HUES48 (cell line): ENCODE measurements at regions not wholly inside any gene's neighbourhood (a gene's known extent, or its start where the extent isn't known, plus 50 kb on each side); places are given as distances from the start of the nearest gene placed in this dataset.
"Not testable (repeated sequence)": the region's sequence is repeated elsewhere in the genome, so short reads cannot be mapped to it uniquely, and the experiment has no call there.

ENCODE experiments used
- H3K27ac ChIP-seq: one replicate; pipeline ENCODE4 v1.7.0; 2013; ENCODE audit warnings: low read depth, low read length, inconsistent platforms
- H3K27me3 ChIP-seq: 2 replicates; pipeline ENCODE4 v1.6.1; 2013; ENCODE audit warnings: mild to moderate bottlenecking, low read length; ENCODE audit not compliant: control insufficient read depth, insufficient read depth
- H3K36me3 ChIP-seq: 2 replicates; pipeline ENCODE4 v1.6.1; 2013; ENCODE audit warnings: low read length; ENCODE audit not compliant: control insufficient read depth, insufficient read depth
- H3K4me1 ChIP-seq: 2 replicates; pipeline ENCODE4 v1.6.1; 2013; ENCODE audit warnings: mild to moderate bottlenecking, low read length; ENCODE audit not compliant: control insufficient read depth, insufficient read depth
- H3K4me3 ChIP-seq: 2 replicates; pipeline ENCODE4 v1.5.1; 2013; ENCODE audit warnings: mild to moderate bottlenecking, low read depth, low read length
- H3K9ac ChIP-seq: 2 replicates; pipeline ENCODE4 v1.6.1; 2013; ENCODE audit warnings: mild to moderate bottlenecking, low read depth, low read length, moderate library complexity
- H3K9me3 ChIP-seq: 2 replicates; pipeline ENCODE4 v1.6.1; 2013; ENCODE audit warnings: low read length; ENCODE audit not compliant: control insufficient read depth, insufficient read depth

DNA sequence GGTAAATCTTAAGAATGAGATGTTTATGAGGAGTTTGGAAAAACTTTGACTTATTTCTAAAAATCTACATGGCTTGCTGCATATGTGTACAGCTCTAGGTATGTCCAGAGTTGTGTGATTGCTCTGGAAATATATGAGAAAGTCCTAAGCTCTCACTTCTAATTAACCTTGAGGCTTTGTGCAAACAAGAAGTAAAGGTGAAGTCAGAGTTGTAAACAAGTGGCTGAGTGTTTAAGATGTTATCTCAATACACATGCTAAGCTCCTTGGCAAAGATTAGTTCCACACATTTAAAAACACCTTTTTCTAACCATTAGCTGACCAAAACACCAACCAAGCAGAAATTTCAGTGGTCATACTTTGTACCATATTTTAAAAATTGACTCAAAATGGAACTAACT lies 684.2 kb downstream of the HTR1B start:
- H3K27ac ChIP-seq, result no peak overlapping the region
- no peak overlapping the region for H3K9ac ChIP-seq
- H3K4me1 ChIP-seq, result no peaks in the 10 kb centered on the region
- H3K27me3 ChIP-seq, result no peaks in the 10 kb centered on the region
- H3K4me3 ChIP-seq, result no peak overlapping the region
- H3K36me3 ChIP-seq, result no peaks in the 10 kb centered on the region
- no peaks in the 10 kb centered on the region for H3K9me3 ChIP-seq

DNA sequence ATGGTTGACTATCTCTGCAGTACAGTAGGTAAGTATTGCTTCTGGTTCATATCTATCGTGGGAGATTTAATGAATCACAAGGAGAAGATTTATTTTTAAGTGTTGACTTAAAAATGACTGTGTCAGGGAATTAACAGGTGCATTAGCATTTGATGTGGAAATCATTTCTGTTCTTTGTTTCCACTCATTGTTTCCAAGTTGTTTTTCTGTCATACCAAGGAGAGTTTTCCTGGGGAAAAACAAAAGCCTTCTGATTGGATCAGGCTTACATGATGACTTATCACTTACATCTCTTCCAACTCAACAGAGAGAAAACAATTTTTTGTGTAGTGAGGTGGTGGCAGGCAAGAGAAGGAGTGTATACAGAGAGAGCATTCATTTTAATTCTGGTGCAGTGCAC lies 686.4 kb downstream of the HTR1B start:
- Histone ChIP-seq H3K27ac (no peak overlapping the region), H3K36me3 (no peaks in the 10 kb centered on the region), H3K27me3 (no peaks in the 10 kb centered on the region), H3K9me3 (no peaks in the 10 kb centered on the region), H3K4me1 (no peaks in the 10 kb centered on the region), H3K9ac (no peak overlapping the region), H3K4me3 (no peak overlapping the region)

DNA sequence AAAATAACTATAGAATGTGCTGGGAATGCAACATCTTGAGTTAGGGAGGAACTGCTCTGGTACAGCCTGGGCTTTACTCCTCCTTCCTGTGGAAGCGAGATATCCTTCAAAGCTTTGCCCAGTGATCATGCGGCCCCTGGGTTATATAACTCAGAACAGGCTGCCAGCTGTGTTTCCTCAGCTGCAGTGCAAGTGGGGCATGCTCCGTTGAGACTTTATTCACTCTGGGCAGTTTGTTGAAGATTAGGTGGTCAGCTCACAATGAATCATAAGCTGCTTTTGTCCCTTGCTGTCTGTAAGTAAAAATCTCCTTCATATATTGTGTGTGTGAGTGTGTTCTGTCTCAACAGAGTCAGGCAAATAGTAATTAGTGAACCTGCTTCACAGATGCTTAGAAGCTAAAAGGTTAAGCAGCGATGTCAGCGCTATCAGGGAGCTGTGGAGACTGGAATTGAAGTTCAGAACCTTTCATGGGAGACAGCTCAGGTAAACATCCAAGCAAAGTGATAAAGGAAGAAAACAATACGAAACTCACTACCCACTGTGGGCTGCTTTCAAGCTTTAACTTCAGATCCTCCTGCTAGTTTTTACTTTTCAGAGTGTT lies 688.4 kb downstream of the HTR1B start:
- no peak overlapping the region for H3K4me3 ChIP-seq
- no peaks in the 10 kb centered on the region for H3K4me1 ChIP-seq
- no peak overlapping the region for H3K9ac ChIP-seq
- H3K27ac ChIP-seq, result no peak overlapping the region
- H3K27me3 ChIP-seq, result no peaks in the 10 kb centered on the region
- H3K9me3 ChIP-seq, result no peaks in the 10 kb centered on the region
- H3K36me3 ChIP-seq, result no peaks in the 10 kb centered on the region

DNA sequence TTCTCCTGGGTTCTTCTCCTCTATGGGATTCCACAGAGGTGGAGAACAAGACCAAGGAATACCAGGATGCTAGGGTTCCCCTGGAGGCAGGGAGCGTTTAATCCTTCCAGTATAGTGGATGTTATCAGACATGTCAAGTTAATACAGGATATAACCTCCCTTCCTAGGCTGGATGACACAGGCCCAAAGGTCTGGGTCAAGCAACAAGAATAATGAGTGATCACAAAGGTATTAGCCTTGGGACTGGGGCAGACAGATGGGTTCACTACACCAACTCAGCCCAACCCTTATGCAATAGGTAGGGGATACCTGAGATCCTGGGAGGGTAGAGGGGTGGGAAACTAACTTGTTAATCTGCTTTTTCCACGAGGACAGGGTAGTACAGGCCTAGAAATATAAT lies 690.3 kb downstream of the HTR1B start:
- no peak overlapping the region for H3K9ac ChIP-seq
- H3K27ac ChIP-seq, result no peak overlapping the region
- H3K27me3 ChIP-seq, result no peaks in the 10 kb centered on the region
- H3K4me3 ChIP-seq, result no peak overlapping the region
- no peaks in the 10 kb centered on the region for H3K4me1 ChIP-seq
- no peaks in the 10 kb centered on the region for H3K9me3 ChIP-seq
- H3K36me3 ChIP-seq, result no peaks in the 10 kb centered on the region

GRCh38 chr6:76771059-76771634 lies 692.1 kb downstream of the HTR1B start:
- no peaks in the 10 kb centered on the region for H3K9me3 ChIP-seq
- H3K27ac ChIP-seq, result no peak overlapping the region
- H3K27me3 ChIP-seq, result no peaks in the 10 kb centered on the region
- H3K36me3 ChIP-seq, result no peaks in the 10 kb centered on the region
- H3K4me1 ChIP-seq, result no peaks in the 10 kb centered on the region
- no peak overlapping the region for H3K9ac ChIP-seq
- no peak overlapping the region for H3K4me3 ChIP-seq

DNA sequence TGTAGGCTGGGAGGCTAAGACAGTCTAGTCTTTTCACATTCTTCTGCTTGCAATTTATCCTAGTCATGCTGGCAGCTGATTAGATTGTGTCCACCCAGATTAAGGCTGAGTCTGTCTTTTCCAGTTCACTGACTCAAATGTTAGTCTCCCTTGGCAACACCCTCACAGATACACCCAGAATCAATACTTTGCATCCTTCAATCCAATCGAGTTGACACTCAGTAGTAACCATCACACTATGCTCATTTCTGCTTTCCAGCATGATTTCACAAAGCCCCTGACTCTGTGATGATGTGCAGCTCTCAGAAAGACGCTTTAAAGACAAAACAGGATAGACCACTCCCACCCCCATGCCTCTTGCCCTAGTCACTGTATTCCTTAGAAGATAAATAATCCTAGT lies 693.0 kb downstream of the HTR1B start:
- Histone ChIP-seq H3K9ac (no peak overlapping the region), H3K27ac (no peak overlapping the region), H3K4me3 (no peak overlapping the region), H3K36me3 (no peaks in the 10 kb centered on the region), H3K27me3 (no peaks in the 10 kb centered on the region), H3K4me1 (no peaks in the 10 kb centered on the region), H3K9me3 (no peaks in the 10 kb centered on the region)

DNA sequence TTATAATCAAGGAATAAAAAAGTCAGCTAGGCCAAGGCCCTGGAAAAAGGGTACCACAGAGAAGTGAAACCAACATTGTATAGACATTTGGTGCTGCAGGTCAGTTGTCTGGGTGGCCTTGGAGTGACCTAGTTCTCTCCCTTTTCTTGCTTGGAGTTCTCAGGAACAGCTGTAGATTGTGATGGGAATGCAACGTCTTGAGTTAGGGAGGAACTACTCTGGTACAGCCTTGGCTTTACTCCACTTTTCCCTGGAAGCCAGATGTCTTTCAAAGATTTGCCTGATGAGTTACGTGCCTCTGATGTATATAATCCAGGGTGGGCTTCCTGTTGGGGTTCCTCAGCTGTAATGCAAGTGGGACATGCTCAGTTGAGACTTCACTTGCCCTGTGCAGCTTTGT lies 694.7 kb downstream of the HTR1B start:
- Histone ChIP-seq H3K4me3 (no peak overlapping the region), H3K27ac (no peak overlapping the region), H3K9me3 (no peaks in the 10 kb centered on the region)

GRCh38 chr6:76764057-76764456 lies 691.6 kb upstream of the IMPG1 start:
- no peak overlapping the region for H3K9ac ChIP-seq
- no peak overlapping the region for H3K4me3 ChIP-seq
- no peaks in the 10 kb centered on the region for H3K36me3 ChIP-seq
- no peaks in the 10 kb centered on the region for H3K9me3 ChIP-seq
- no peak overlapping the region for H3K27ac ChIP-seq
- H3K4me1 ChIP-seq, result no peaks in the 10 kb centered on the region
- H3K27me3 ChIP-seq, result no peaks in the 10 kb centered on the region

More for the DNA sequence above, 694.7 kb downstream of the HTR1B start:
- Histone ChIP-seq H3K27me3 (no peaks in the 10 kb centered on the region), H3K9ac (no peak overlapping the region), H3K4me1 (no peaks in the 10 kb centered on the region), H3K36me3 (no peaks in the 10 kb centered on the region)

DNA sequence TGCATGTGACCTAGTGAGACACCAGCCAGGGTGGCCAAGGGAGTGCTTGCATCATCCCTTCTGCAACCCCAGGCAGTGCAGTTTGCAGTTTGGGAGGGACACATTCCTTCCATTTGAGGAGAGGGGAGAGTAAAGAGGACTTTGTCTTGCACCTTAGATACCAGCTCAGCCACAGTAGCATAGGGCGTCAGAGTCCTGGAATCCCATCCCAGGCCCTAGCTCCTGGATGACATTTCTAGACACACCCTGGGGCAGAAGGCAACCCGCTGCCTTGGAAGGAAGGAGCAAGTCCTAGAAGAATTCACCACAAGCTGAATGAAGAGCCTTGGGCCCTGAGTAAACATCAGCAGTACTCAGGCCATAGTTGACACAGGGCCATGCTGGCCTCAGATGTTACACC lies 680.4 kb upstream of the IMPG1 start:
- Histone ChIP-seq H3K4me1 (no peaks in the 10 kb centered on the region), H3K9ac (no peak overlapping the region), H3K27me3 (no peaks in the 10 kb centered on the region)

DNA sequence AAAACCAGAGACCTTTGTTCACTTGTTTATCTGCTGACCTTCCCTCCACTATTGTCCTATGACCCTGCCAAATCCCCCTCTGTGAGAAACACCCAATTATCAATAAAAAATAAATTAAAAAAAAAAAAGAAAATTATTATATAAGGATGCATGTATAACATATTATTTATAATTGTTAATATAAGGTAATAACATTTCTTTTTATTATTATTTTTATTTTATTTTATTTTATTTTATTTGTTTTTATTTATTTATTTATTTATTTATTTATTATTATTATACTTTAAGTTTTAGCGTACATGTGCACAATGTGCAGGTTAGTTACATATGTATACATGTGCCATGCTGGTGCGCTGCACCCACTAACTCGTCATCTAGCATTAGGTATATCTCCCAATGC lies 672.9 kb upstream of the IMPG1 start:
- H3K27ac ChIP-seq, H3K27me3 ChIP-seq, H3K4me3 ChIP-seq: not testable (repeated sequence)

More for the DNA sequence above, 680.4 kb upstream of the IMPG1 start:
- no peaks in the 10 kb centered on the region for H3K9me3 ChIP-seq
- no peaks in the 10 kb centered on the region for H3K36me3 ChIP-seq
- no peak overlapping the region for H3K27ac ChIP-seq
- no peak overlapping the region for H3K4me3 ChIP-seq

GRCh38 chr6:76744151-76744720 lies 671.8 kb upstream of the IMPG1 start:
- not testable (repeated sequence) for H3K4me3 ChIP-seq, H3K9me3 ChIP-seq, H3K36me3 ChIP-seq, H3K27me3 ChIP-seq, H3K4me1 ChIP-seq, H3K27ac ChIP-seq, H3K9ac ChIP-seq

More for the DNA sequence above, 672.9 kb upstream of the IMPG1 start:
- not testable (repeated sequence) for H3K36me3 ChIP-seq, H3K4me1 ChIP-seq, H3K9me3 ChIP-seq, H3K9ac ChIP-seq
